Daoy (cell line): ENCODE measurements at regions not wholly inside any gene's neighbourhood (a gene's known extent, or its start where the extent isn't known, plus 50 kb on each side); places are given as distances from the start of the nearest gene placed in this dataset.

ENCODE experiments used
- DNase-seq: peaks from one replicate; pipeline ENCODE4 v3.0.0-alpha.2; 2015; ENCODE audit warnings: low read depth

DNA sequence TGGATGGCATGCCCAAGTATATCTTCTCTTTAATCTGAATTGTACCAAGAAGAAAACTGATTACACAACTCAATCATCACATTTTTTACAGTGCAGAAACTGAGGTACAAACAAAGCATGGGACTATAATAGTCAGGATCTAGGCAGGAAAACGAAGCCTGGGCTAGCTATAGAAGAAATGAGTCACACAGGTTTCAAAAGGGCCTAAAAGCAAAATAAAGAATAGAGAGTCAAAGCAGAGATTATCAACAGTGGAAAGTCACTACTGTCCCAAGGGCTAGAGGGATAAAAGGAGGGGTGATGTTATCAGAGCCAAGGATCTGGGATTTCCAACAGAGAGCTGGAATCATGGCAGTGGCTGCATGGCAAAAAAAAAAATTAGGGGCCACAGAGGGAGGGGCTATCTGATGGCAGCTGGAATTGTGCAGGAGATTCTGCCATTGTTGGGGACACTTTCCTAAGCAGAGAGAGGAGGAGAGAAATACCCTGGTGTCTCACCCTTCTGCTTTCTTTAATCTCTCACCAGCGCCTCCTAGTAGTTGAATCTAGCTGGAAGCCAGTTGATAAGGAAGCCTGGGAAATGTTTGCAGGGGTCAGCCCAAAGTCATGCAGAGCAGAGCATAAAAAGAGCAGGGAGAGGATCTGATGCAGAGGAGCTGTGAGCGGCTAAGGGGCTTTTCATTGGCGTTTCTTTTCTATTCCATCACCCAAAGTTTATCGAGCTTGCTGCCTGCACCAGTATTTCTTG, 343.2 kb downstream of the ACTL7B start:
- no peak for DNase-seq

DNA sequence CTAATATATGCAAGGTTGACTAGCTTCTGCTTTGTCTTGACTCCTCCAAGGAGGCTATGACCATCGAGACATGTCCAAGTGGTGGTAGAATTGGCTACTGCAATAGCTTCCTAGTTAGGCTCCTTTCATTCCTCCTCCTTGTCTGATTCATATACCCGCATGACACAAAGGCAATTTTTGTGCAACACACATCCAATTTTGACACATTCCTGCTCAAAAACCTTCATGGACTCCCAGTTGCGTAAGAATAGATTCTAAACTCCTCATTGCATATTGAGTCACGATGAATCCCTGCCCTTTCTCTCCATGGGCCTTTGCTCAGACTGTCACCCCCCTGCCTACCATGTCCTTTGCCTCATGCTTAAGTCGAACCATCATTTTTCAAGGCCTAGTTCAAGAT, 344.5 kb downstream of the ACTL7B start:
- DNase-seq = no peak

DNA sequence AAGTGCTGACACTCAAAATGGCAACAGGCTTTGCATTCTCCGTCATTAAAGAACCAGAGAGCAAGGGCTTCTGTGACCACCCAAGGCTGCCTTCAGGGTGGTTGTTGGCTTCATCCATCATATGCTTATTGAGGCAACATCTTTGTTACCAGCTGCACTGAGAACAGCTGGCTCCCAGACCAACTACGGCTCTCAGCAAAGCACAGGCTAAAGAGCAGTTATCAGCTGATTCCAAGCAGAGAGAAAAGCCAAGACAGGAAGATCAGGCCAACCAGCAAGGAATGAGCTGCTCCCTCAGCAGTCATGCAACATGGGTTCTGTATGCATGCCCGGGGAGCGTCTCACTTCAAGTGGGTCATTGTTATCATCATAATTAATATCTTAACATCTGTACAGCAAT, 358.9 kb downstream of the ACTL7B start:
- no peak for DNase-seq

DNA sequence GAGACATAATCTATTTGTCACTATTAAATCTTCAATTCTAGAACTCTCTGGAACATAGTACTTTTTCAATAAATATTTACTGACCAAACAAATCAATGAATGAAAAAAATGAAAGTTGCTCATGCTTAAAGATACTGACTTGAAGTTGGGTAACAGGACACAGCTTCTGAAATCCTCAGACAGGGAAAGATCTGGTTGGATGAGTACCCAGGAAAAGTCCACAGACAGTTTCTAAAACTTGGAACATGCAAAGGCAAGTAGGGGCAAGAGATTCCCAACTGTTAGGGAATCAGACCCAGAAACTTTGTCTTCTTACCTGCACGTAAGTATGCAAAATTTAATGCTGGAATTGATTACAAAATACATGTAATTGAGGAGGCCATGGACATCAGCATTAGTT, 366.2 kb downstream of the ACTL7B start:
- no peak for DNase-seq

DNA sequence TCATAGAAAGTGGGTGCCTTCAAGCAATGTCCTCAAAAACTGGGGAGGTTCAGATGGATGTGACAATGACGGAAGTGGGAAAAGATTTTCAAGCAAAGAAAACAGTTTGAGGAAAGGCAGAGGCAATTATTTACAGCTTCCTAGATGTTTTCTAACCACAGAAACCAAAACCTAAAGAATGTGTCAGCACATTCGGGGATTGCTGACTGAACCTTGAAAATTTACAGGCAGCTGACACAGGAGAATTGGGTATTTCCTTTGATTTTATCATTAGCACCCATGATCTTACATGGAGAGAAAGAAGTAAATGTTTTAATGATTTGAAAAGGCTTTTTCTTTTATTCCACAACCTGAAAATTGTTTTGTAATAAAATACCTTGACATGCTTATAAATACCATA, 369.0 kb downstream of the ACTL7B start:
- peak; percentile 50 for DNase-seq

DNA sequence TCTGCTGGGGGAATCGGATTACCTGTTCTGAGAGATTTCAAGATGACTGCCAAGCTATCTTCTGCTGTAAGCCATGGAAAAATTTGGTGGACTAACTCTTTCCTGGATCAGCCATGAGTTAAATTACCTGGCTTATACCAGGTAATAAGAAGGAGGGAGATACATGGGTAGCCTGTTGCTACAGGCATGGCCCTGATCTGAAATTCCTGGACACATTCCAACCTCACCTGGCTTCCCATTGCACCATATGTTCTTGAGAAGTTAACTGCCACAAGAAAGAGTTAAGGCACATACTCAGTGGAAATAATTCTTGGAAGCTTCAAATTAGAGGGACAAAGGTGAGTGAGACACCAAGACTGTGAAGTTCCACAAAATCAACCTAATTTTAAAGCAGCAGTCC, 371.3 kb downstream of the ACTL7B start:
- no peak for DNase-seq

DNA sequence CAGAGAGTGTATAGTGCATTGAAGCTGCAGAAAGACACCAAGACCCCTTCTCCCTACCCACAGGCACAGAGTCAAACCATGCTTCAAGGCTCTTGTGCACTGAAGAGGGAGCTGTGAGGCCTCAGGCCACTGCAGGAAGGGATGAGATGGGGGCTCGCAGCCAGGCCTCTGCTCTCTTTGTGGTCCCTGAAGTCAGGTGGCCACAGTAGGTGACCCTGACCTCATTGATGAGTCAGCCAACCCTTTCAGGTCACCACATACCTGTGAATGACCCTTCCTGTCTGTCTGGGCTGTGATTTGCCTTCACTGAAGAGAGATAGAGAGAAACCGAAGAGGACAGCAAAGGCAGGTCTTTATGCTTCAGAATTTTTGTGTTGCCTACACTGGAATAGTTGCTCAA, 372.1 kb downstream of the ACTL7B start:
- DNase-seq = no peak

DNA sequence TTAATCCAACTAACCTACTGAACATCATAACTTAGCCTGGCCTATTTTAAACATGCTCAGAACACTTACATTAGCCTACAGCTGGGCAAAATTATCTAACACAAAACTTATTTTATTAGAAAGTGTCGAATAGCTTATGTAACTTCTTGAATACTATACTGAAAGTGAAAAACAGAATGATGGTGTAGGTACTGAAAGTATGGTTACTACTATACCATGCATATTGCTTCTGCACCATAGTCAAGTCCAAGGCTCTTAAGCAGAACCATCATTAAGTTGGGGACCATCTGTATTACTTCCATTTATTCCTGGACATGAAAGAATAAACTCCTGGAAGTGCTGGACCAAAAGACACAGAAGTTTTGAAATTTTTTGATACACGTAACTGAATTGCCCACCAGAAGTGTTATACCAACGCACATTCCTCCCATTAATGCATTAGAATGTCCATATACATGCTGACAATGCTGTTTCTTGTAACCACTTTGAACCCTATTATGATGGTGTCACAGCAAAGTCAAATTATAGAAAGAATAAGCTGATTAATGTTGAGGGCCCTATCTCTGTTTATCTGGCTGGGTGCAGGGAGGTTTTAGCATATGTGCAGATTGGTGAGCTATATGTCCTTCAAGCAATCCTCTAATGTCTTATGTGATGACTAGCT, 375.7 kb downstream of the ACTL7B start:
- no peak for DNase-seq

DNA sequence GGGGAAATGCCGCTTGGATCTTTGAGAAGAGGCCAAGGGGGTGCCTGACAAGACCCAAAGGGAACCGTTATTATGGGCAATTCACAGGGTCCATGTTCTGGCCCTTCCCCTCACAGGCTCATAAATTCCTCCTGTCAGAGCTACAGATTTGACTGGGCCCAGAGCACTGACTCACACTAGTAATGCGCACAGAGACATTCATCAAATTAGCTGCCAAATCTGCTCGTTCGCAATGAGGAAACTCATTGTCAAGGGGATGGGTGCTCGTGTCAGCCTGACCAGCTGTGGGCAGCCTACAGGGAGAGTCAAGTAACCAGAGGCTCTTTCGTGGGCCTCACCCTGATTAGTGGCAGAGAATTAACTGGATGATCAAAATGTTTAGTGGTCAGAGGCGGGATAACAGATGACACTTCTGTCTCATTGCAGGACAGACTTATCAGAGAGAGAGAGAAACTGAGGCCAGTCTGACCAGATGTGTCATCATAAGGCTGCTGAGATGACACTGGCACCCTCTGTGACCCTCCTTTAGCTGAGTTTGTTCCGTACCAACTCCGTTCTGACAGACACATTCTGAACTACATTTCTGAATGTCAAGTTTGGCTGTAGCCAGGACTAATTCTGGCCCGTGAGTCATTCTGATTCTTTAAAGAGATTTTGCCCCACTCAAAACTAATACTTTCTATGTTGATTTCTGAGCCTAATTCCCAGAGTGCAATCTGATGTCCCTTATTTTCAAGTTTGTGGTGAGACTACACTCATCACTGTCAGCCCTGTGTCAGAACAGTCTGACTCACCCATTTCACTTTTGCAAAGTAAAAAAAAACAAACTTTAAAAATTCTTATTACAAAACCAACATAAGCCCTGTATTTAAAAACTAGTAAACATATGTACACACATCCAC, 377.1 kb downstream of the ACTL7B start:
- peak; percentile 79 for DNase-seq

DNA sequence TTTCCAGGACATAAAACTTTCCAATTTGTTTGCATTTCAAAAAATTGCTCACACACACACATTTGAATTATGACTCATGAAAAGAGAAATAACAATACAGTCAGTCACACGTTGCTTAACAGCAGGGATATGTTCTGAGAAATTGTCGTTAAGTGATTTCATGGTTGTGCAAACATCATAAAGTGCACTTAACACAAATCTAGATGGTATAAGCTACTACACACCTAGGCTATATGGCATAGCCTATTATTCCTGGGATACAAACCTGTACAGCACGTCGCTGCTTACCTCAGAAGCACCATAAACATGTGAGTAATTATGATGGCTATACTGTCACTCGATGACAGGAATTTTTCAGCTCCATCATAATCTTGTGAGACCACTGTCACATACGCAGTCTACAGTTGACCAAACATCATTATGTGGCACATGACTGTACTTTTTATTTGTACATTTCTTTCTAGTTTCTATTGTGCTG, 378.2 kb downstream of the ACTL7B start:
- DNase-seq = peak; percentile 49

DNA sequence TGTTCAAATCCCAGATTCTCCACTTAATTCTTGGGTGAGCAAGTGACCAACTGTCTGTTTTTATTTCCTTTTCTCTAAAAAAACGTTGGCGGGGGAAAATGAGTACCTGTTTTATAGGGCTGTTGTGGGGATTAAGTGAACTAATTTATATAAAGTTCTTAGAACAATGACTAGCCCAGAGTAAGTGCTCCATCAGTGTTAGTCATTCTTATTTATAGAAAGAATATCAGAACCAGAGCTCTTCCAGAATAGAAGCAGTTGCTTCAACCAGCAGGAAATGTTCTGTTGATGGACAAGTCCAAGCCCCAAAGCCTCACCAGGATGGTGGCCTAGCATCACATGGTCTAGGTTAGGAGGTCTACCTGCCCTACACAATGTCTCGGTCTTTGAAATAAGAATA, 379.2 kb downstream of the ACTL7B start:
- no peak for DNase-seq

DNA sequence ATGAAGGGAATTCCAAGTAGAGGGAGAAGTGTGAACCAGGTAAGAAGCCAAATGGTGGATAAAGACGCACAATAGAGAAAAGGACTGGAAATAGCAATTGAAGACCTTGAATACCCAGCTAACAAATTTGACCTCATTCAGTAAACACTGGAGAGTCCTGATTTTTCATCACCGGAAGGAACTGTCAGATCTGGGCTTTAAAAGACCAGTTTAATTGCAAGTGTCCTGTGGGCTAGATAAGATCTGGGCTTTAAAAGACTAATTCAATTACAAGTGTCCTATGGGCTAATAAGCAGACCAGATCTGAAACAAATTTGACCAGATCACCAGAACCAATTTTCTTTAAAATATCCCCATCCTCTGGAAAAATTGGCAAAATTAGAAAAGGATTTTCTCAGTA, 380.0 kb downstream of the ACTL7B start:
- no peak for DNase-seq

DNA sequence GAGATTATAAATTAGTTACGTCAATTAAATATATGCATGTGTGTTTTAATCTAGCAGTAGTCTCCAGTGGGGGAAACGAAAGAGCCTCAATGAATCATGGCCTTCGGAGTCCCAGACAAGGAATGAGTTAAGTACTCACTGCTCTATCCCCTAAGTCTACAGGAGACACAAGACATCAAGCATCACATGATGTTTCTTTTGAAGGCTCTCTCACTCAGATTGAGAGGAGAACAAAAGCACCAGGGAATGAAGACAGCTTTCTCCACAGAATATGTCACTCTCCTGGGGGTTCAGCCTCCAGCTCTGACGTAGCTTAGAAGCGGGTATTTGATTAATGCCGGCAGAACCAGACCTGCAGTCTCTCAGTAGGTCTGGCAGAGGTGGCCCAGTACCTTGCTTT, 381.4 kb downstream of the ACTL7B start:
- peak; percentile 37 for DNase-seq

DNA sequence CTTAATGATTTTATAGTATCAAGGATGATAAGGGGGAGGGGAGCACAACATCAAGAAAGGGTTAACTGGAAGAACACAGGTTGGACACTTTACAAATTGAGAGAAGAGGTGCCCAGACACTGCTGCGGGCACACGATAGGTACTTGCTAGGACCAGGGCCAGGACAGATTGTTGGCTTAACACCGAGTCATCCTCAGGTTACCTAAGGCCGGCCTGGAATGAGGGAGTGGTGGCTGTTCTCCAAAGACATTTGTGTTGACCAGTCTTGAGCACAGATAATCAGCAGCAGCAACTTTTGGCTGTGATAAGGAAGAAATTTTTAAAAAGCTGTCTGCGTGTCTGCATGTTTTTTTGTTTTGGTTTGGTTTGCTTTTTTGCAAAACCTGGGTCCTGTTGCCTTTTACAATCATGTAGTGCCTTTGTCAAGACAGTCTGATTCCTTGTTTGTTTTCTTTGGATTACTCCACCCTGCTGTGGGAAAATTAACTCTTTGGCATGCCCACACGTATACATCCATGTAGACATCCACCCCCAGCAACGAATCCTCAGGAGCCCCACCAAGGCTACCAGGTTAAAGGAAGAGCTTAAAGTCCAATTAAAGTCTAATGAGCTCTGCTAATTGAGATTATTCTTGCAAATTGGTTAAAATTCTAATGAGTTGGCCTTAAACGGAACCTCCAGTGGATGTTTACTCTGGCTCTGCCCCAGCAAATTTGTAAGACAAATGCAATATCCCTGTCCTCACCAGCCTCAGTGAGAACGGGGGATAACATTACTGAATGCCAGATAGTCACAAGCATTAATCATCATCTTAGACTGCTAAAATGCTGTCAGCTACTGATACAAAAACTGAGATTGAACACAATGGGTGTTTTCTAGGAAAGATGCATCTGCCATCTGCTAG, 382.3 kb downstream of the ACTL7B start:
- peak; percentile 87 for DNase-seq

DNA sequence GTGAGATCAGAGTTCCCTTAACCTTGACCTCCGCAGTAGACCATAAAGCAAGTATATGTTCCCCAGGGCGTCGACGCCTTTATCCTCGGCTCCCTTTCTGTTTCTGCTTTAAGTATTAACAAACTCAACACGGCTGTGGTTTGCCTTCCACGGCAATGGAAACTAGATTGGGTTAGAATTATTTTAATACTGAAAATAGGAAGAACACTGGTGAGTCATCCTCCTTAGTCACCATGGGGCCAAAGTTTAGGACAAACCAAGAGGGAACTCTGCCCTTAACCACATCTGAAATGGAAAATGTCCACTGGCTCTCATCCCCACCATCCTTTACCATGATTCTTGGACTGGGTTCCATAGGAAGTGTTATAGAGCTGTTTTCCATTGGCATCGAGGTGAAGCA, 386.1 kb downstream of the ACTL7B start:
- DNase-seq = peak; percentile 73

DNA sequence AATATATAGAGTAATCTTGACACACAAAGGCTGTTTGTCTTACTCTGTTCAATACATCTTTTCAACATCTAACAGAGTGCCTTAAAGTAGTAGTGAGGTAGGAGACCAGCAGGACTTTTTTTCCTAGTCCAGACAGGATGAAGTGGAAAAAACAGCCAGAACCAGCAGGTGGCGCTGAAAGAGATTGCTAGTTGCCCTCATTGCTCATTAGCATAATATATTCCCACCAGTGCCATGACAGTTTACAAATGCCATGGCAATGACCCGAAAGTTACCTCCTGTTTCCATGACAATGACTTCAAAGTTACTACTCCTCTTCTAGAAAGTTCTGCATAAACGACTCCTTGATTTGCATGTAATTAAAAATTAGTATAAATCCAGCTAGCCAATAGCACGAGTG, 387.4 kb downstream of the ACTL7B start:
- DNase-seq = peak; percentile 70

DNA sequence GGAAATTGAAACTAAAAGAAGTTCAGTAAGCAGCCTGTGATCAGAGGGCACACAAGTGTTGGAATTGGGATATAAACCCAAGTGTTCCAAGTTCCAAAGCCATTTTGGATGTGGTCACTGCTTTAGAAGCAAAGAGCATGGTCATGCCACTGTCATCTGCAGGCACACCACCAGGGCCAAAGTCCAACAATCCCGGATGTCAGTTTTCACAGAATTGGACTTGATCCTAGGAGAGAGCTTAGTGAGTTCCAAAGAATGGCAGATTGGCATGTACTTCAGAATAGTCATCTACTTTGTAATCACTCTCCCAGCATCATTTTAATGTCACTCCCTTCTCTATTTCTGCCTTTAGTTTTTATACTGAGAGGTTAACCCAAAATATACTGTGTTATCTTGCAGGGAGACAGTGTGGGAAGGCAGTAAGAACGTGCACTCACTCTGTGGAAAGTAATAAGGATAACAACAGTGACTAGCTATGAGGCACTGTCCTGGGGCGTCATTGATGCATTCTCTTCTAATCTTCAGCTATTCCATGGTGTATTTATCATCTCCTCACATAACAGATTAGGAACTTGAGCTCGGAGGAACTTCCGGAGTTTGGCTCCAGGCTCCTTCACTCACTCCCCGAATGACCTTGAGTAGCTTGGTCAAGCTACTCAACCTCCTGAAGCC, 388.0 kb downstream of the ACTL7B start:
- DNase-seq = no peak

DNA sequence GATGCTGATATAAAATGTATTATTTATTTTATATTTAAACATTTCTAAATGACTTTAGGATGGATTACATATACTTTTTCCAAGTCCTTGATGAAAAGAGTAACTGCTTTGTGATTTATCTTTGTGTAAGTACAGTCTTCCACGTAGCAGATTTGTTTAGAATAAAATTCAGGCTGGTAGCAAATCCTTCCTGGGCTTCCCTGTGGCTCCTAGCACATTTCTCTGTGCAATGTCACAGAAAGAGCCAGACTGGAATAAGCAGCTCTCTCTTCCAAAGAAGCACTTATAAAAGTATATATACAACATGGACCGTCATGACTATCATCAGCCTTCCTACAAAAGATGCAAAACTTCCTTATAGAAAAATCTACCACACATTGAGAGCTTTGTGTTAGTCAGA, 388.6 kb downstream of the ACTL7B start:
- no peak for DNase-seq

DNA sequence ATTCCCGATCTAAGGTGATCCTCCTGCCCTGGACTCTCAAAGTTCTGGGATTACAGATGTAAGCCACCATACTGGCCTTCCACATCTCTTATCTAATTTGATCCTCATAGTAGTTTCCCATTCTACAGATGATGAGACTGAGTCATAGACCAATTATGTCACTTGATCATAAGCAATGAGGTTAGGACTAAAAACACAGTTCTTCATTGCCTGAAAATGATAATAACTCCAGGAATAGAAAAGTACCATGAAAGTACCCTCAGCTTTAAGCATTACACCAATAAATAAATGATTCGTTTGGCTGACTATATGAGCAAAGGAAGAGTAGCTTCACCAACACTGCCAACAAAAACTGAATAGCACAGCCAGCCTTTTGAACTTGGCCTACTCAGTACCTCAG, 389.5 kb downstream of the ACTL7B start:
- DNase-seq = no peak

DNA sequence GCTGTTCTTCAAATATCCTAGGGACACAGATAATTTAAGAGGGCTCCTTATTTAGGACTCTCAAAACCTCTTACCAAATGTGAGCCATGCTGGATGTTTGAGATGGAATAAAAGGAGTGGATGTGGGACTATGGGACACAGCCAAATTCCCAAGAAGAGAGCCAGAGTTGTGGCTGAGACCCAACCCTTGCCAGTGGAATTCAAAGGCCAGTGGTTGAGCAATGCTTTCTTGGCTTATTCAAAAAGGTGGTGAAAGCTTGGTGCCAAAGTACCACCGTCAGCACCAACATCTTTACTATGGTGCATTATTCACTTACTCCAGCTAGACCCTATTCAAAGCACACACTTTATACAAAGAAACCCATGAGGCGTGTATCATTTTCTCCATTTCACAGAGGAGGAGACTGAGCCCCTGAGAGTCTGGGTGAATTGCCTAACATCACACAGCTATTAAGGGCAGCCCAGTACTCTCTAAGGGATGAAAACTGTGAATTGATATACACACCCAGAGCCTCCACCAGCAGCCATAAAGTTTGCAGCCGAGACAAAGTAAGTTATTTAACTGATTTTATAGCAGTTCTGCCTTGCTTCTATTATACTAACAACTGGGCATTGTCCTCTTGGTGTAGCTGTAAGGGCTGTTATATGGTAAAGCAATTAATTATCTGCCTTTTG, 391.7 kb downstream of the ACTL7B start:
- no peak for DNase-seq
